A549 (cell line): ENCODE measurements at regions not wholly inside any gene's neighbourhood (a gene's known extent, or its start where the extent isn't known, plus 50 kb on each side); places are given as distances from the start of the nearest gene placed in this dataset.

ENCODE experiments used
- ATAC-seq, 2 experiments: fragments of 200-7000 bp in 1 of 2; fragments of >200 bp in 1 of 2; cut with Nextera tagmentation in 1 of 2; cut with Tn5 transposase in 1 of 2; 3 replicates each; pipeline versions ENCODE4 v1.8.0 to v1.9.1; 2018 to 2020; ENCODE audit warnings: mild to moderate bottlenecking in 1 of 2, moderate library complexity in 1 of 2
- CTCF ChIA-PET: fragments of 300-600 bp; sonication (Branson Sonifier 250); formaldehyde crosslinking; extraction: SDS; loops from one replicate; lab custom pipeline; 2021; ENCODE audit warnings: antibody characterized with exemption, inconsistent platforms; lab: Yijun Ruan, JAX
- POLR2A ChIA-PET: fragments of 350-600 bp; formaldehyde crosslinking; extraction: SDS; loops from one replicate; lab custom pipeline; 2021; ENCODE audit warnings: antibody characterized with exemption, inconsistent platforms; lab: Yijun Ruan, JAX
- DNase-seq, 2 experiments: peaks; one replicate each; pipeline versions ENCODE4 v3.0.0 to v3.0.0-alpha.2; 2011 to 2016; ENCODE audit warnings: low read depth in 1 of 2, low spot score in 1 of 2
- FAIRE-seq: peaks from 2 replicates; lab custom pipeline; 2011; peaks lifted over from hg19 to GRCh38; lab: Jason Lieb, UNC
- H3K27ac ChIP-seq, 2 experiments: fragments of >200 bp; sonication (Bioruptor Twin); formaldehyde crosslinking; 3 replicates each; pipeline ENCODE4 v1.5.1; 2016 to 2017
- H3K4me1 ChIP-seq: fragments of >200 bp; sonication (Bioruptor Twin); formaldehyde crosslinking; 3 replicates; pipeline ENCODE4 v1.6.1; 2016
- H3K4me2 ChIP-seq: fragments of >200 bp; sonication (Bioruptor Twin); formaldehyde crosslinking; 3 replicates; pipeline ENCODE4 v1.6.1; 2016
- H3K4me3 ChIP-seq: fragments of >200 bp; sonication (Bioruptor Twin); formaldehyde crosslinking; 3 replicates; pipeline ENCODE4 v1.5.1; 2016
- H3K9me3 ChIP-seq: fragments of >200 bp; sonication (Bioruptor Twin); formaldehyde crosslinking; 3 replicates; pipeline ENCODE4 v1.6.1; 2016
- BCL3 ChIP-seq: fragments of >200 bp; sonication (Bioruptor Twin); formaldehyde crosslinking; IDR thresholded peaks from 3 replicates; pipeline ENCODE4 v1.6.1; 2016
- BHLHE40 ChIP-seq: IDR thresholded peaks from 2 replicates; pipeline ENCODE4 v1.6.1; 2012; ENCODE audit warnings: low read depth, low read length, inconsistent platforms
- CBX8 ChIP-seq: fragments of 200-600 bp; sonication (generic); IDR thresholded peaks from 2 replicates; pipeline ENCODE4 v1.6.1; 2016
- CEBPB ChIP-seq, 2 experiments: fragments of >200 bp in 1 of 2; sonication (Bioruptor Twin) in 1 of 2; formaldehyde crosslinking in 1 of 2; IDR thresholded peaks; 2 replicates each; pipeline ENCODE4 v1.6.1; 2012 to 2016
- CHD2 ChIP-seq: fragments of 150-350 bp; IDR thresholded peaks from 2 replicates; pipeline ENCODE4 v1.6.1; 2014; ENCODE audit warnings: low read length; ENCODE audit not compliant: partially characterized antibody
- EHMT2 ChIP-seq: fragments of 200-600 bp; sonication (generic); IDR thresholded peaks from 2 replicates; pipeline ENCODE4 v1.6.1; 2016; ENCODE audit warnings: antibody characterized with exemption, low read depth, mild to moderate bottlenecking, moderate library complexity
- FOSL2 ChIP-seq, 2 experiments: fragments of 450-650 bp in 1 of 2; fragments of >200 bp in 1 of 2; sonication (Bioruptor Twin) in 1 of 2; formaldehyde crosslinking; IDR thresholded peaks; 2 replicates each; pipeline versions ENCODE4 v1.5.0 to v1.6.1; 2016 to 2020; ENCODE audit warnings: mild to moderate bottlenecking in 1 of 2, moderate library complexity in 1 of 2
- HOXB13 ChIP-seq: fragments of 250-450 bp; sonication (Bioruptor Pico); IDR thresholded peaks from 2 replicates; pipeline ENCODE4 v1.5.0; 2020; ENCODE audit warnings: low read depth, mild to moderate bottlenecking, moderate library complexity
- MAX ChIP-seq: IDR thresholded peaks from 2 replicates; pipeline ENCODE4 v1.6.1; 2012
- RCOR1 ChIP-seq: fragments of 150-350 bp; IDR thresholded peaks from 2 replicates; pipeline ENCODE4 v1.6.1; 2014; ENCODE audit warnings: antibody characterized with exemption, low read length, low read depth
- REST ChIP-seq: fragments of 200-600 bp; sonication (generic); IDR thresholded peaks from 2 replicates; pipeline ENCODE4 v1.6.1; 2016; ENCODE audit warnings: antibody characterized with exemption, mild to moderate bottlenecking, moderate library complexity
- SREBF2 ChIP-seq: fragments of 450-650 bp; IDR thresholded peaks from 2 replicates; pipeline ENCODE4 v1.6.1; 2014; ENCODE audit warnings: mild to moderate bottlenecking, moderate library complexity
- WGBS: methylation state at CpG from one replicate; pipeline ENCODE4 v1.1.6; 2017; ENCODE audit errors: missing lambda C conversion rate; 5-methylcytosine and 5-hydroxymethylcytosine counted together
- small RNA-seq, 6 experiments: library from RNA; depleted of rRNA; stranded (forward); fragments of <200 nt; gene quantifications; one replicate each; pipeline ENCODE3, GENCODE V24; 2012

GRCh38 chr15:77682564-77682963 lies 49.9 kb upstream of the LINGO1 start:
- CTCF ChIA-PET: interaction anchor here (0.7 to 1.2 kb wide), 2 partner anchors 70 to 147 kb away, joined by 3 to 4 read pairs; no protein-coding TSS in a partner anchor
- no peak for FAIRE-seq

More at GRCh38 chr15:77682564-77682963, 49.9 kb upstream of the LINGO1 start:
- TF ChIP-seq CBX8: no peak
- TF ChIP-seq EHMT2: no peak
- no peak for TF ChIP-seq REST
- no peak for TF ChIP-seq RCOR1
- no peak for TF ChIP-seq BCL3
- TF ChIP-seq BHLHE40: no peak
- TF ChIP-seq HOXB13 (CRISPR knock-in tag): no peak
- TF ChIP-seq MAX: no peak
- no peak for TF ChIP-seq CEBPB (IDR thresholded peaks at IDR 0.05)
- TF ChIP-seq SREBF2: no peak
- TF ChIP-seq CHD2: no peak
- no peak for TF ChIP-seq FOSL2 (IDR thresholded peaks at IDR 0.05)
- no peak for TF ChIP-seq FOSL2 (CRISPR knock-in tag; IDR thresholded peaks at IDR 0.05)
- Histone ChIP-seq H3K4me1 (no peaks in the 10 kb centered on the region), H3K9me3 (no peaks in the 10 kb centered on the region), H3K4me2 (no peak overlapping the region), H3K27ac (no peak overlapping the region), H3K4me3 (no peak overlapping the region)
- DNase-seq (no peak), ATAC-seq (no peak)
- POLR2A ChIA-PET: no interaction called here
- 46% methylated on average over 9 of the region's 9 CpGs for WGBS

Small RNAs in the stretch of these regions (small RNA-seq; reads per million reads assigned to genes)
- gene RN7SL214P: 0 reads per million in 6 experiments
